GM23338 (cell line): ENCODE measurements at regions not wholly inside any gene's neighbourhood (a gene's known extent, or its start where the extent isn't known, plus 50 kb on each side); places are given as distances from the start of the nearest gene placed in this dataset.

ENCODE experiments used
- ATAC-seq: fragments of 200-7000 bp; cut with Tn5 transposase; 3 replicates; pipeline ENCODE4 v1.9.1; 2020
- DNase-seq: peaks from one replicate; pipeline ENCODE4 v3.0.0-alpha.2; 2015; ENCODE audit warnings: low spot score
- H2AFZ ChIP-seq: fragments of 200-600 bp; sonication (generic); 2 replicates; pipeline ENCODE4 v1.8.0; 2016; ENCODE audit warnings: antibody characterized with exemption, mild to moderate bottlenecking, moderate library complexity
- H3F3A ChIP-seq: fragments of 200-600 bp; sonication (generic); replicated peaks from 2 replicates; pipeline ENCODE4 v1.8.0; 2017; ENCODE audit warnings: antibody characterized with exemption, mixed run types, low read depth
- H3K27ac ChIP-seq: fragments of 200-600 bp; sonication (generic); 2 replicates; pipeline ENCODE4 v1.6.1; 2016; ENCODE audit warnings: low read depth
- H3K27me3 ChIP-seq: fragments of 200-600 bp; sonication (generic); 2 replicates; pipeline ENCODE4 v1.8.0; 2016; ENCODE audit warnings: mild to moderate bottlenecking, mixed run types, moderate library complexity; ENCODE audit not compliant: insufficient read depth
- H3K36me3 ChIP-seq: fragments of 200-600 bp; sonication (generic); 2 replicates; pipeline ENCODE4 v1.8.0; 2016; ENCODE audit warnings: mild to moderate bottlenecking; ENCODE audit not compliant: insufficient read depth
- H3K4me1 ChIP-seq: fragments of 200-600 bp; sonication (generic); 2 replicates; pipeline ENCODE4 v1.8.0; 2016; ENCODE audit warnings: mild to moderate bottlenecking, moderate library complexity; ENCODE audit not compliant: insufficient read depth
- H3K4me2 ChIP-seq: fragments of 200-600 bp; sonication (generic); 2 replicates; pipeline ENCODE4 v1.7.1; 2017; ENCODE audit warnings: mixed run types
- H3K4me3 ChIP-seq: fragments of 200-600 bp; sonication (generic); 2 replicates; pipeline ENCODE4 v1.6.1; 2016; ENCODE audit warnings: mixed run types
- H3K79me2 ChIP-seq: fragments of 200-600 bp; sonication (generic); replicated peaks from 2 replicates; pipeline ENCODE4 v1.8.0; 2017; ENCODE audit warnings: mild to moderate bottlenecking; ENCODE audit not compliant: insufficient read depth
- H3K9me2 ChIP-seq: fragments of 200-600 bp; sonication (generic); 2 replicates; pipeline ENCODE4 v1.8.0; 2017; ENCODE audit not compliant: insufficient read depth
- H4K20me1 ChIP-seq: fragments of 200-600 bp; sonication (generic); replicated peaks from 2 replicates; pipeline ENCODE4 v1.8.0; 2017; ENCODE audit warnings: mild to moderate bottlenecking; ENCODE audit not compliant: insufficient read depth
- H3K27ac Mint-ChIP-seq: 2 replicates; pipeline ENCODE4 v1.8.0; 2020; ENCODE audit warnings: inconsistent platforms, mild to moderate bottlenecking, moderate library complexity, mixed read lengths
- H3K27me3 Mint-ChIP-seq: 3 replicates; pipeline ENCODE4 v1.8.0; 2022; ENCODE audit warnings: low read depth, mild to moderate bottlenecking, moderate library complexity, mixed read lengths, inconsistent platforms; ENCODE audit not compliant: insufficient read depth, poor library complexity
- H3K36me3 Mint-ChIP-seq: 3 replicates; pipeline ENCODE4 v1.8.0; 2021; ENCODE audit warnings: low read depth, mild to moderate bottlenecking, inconsistent platforms, moderate library complexity, mixed read lengths
- H3K4me1 Mint-ChIP-seq: 3 replicates; pipeline ENCODE4 v1.8.0; 2020; ENCODE audit warnings: mild to moderate bottlenecking, inconsistent platforms, mixed read lengths
- H3K4me3 Mint-ChIP-seq: 3 replicates; pipeline ENCODE4 v1.8.0; 2021; ENCODE audit warnings: moderate library complexity, mild to moderate bottlenecking, inconsistent platforms, mixed read lengths
- H3K9me3 Mint-ChIP-seq: 3 replicates; pipeline ENCODE4 v1.8.0; 2020; ENCODE audit warnings: moderate library complexity, mild to moderate bottlenecking, inconsistent platforms, mixed read lengths
- CREB1 ChIP-seq: fragments of 250-450 bp; sonication (Bioruptor Pico); IDR thresholded peaks from 2 replicates; pipeline ENCODE4 v1.5.0; 2020; ENCODE audit warnings: low read depth, mild to moderate bottlenecking, moderate library complexity
- POLR2AphosphoS5 ChIP-seq: IDR thresholded peaks from 2 replicates; pipeline ENCODE4 v1.6.1; 2016; ENCODE audit warnings: antibody characterized with exemption, low read depth
- ZNF114 ChIP-seq: fragments of 250-450 bp; sonication (Bioruptor Pico); IDR thresholded peaks from 2 replicates; pipeline ENCODE4 v1.5.0; 2020; ENCODE audit warnings: mild to moderate bottlenecking, moderate library complexity
- ZNF331 ChIP-seq: fragments of 250-450 bp; sonication (Bioruptor Pico); IDR thresholded peaks from 2 replicates; pipeline ENCODE4 v1.5.0; 2020; ENCODE audit warnings: low read depth, mild to moderate bottlenecking, moderate library complexity
- ZNF462 ChIP-seq: fragments of 250-450 bp; sonication (Bioruptor Pico); IDR thresholded peaks from 2 replicates; pipeline ENCODE4 v1.5.0; 2020; ENCODE audit warnings: mild to moderate bottlenecking, moderate library complexity

GRCh38 chr18:27794181-27794926, 382.6 kb downstream of the CDH2 start (continued):
- TF ChIP-seq ZNF462 (CRISPR knock-in tag) (no peak), ZNF331 (no peak)

- H3K27me3 Mint-ChIP-seq: no peaks in the 10 kb centered on the region
- no peak overlapping the region for H3K27ac ChIP-seq
- H3K4me3 Mint-ChIP-seq: no peak overlapping the region
- H3K9me3 Mint-ChIP-seq: no peaks in the 10 kb centered on the region
- H3K36me3 ChIP-seq: no peaks in the 10 kb centered on the region
- no peaks in the 10 kb centered on the region for H3K4me1 ChIP-seq
- peaks cover 3% of the 10 kb centered on the region; the same call in 1 of the 2 replicates for H3K9me2 ChIP-seq
- DNase-seq: no peak
- H3K4me1 Mint-ChIP-seq: peaks cover 9% of the 10 kb centered on the region
- ATAC-seq: no peak
- TF ChIP-seq CREB1 (CRISPR knock-in tag) (no peak), ZNF114 (CRISPR knock-in tag) (no peak), ZNF462 (CRISPR knock-in tag) (no peak), POLR2AphosphoS5 (no peak)
- H4K20me1 ChIP-seq: no peaks in the 10 kb centered on the region
- H3K4me3 ChIP-seq: no peak overlapping the region
- H3F3A ChIP-seq: no peaks in the 10 kb centered on the region
- H2AFZ ChIP-seq: peak overlapping the region; percentile 65; the same call in 1 of the 2 replicates
- no peaks in the 10 kb centered on the region for H3K36me3 Mint-ChIP-seq
- H3K27me3 ChIP-seq: no peaks in the 10 kb centered on the region
- no peaks in the 10 kb centered on the region for H3K79me2 ChIP-seq
- no peak overlapping the region for H3K4me2 ChIP-seq
- H3K27ac Mint-ChIP-seq: no peak overlapping the region
Observed at GRCh38 chr18:27793013-27793785, 383.7 kb downstream of the CDH2 start.
